SK-N-MC (cell line): ENCODE measurements at regions not wholly inside any gene's neighbourhood (a gene's known extent, or its start where the extent isn't known, plus 50 kb on each side); places are given as distances from the start of the nearest gene placed in this dataset.

ENCODE experiments used
- DNase-seq: peaks from one replicate; pipeline ENCODE4 v3.0.0-alpha.2; 2011; ENCODE audit warnings: low read depth, low spot score
- H3K27ac ChIP-seq: fragments of 200-600 bp; sonication (generic); 2 replicates; pipeline ENCODE4 v1.5.1; 2016; ENCODE audit warnings: mixed run types
- H3K36me3 ChIP-seq: fragments of 200-600 bp; sonication (generic); 2 replicates; pipeline ENCODE4 v1.6.1; 2017; ENCODE audit warnings: antibody characterized with exemption, low read length, mixed read lengths; ENCODE audit not compliant: insufficient read depth
- H3K4me3 ChIP-seq: fragments of 200-600 bp; sonication (generic); 2 replicates; pipeline ENCODE4 v1.5.1; 2016
- H3K9ac ChIP-seq: fragments of 200-600 bp; sonication (generic); 2 replicates; pipeline ENCODE4 v1.8.0; 2017; ENCODE audit warnings: mixed run types, mixed read lengths; ENCODE audit not compliant: insufficient read length
- H3K9me3 ChIP-seq: fragments of 200-600 bp; sonication (generic); 2 replicates; pipeline ENCODE4 v1.6.1; 2017; ENCODE audit warnings: low read depth, mild to moderate bottlenecking, antibody characterized with exemption, low read length, moderate library complexity, mixed read lengths
- EZH2 ChIP-seq: fragments of 200-600 bp; sonication (generic); IDR thresholded peaks from one replicate; pipeline ENCODE4 v1.6.1; 2017; ENCODE audit warnings: antibody characterized with exemption
- FOXP2 ChIP-seq: optimal IDR thresholded peaks from 2 replicates; pipeline ENCODE3; 2011; ENCODE audit warnings: mild to moderate bottlenecking, moderate library complexity; ENCODE audit not compliant: insufficient read depth; ENCODE audit errors: extremely low read length, control extremely low read depth
- POLR2AphosphoS5 ChIP-seq: IDR thresholded peaks from 2 replicates; pipeline ENCODE4 v1.6.1; 2012; ENCODE audit warnings: mild to moderate bottlenecking, low read depth, low read length, borderline replicate concordance

DNA sequence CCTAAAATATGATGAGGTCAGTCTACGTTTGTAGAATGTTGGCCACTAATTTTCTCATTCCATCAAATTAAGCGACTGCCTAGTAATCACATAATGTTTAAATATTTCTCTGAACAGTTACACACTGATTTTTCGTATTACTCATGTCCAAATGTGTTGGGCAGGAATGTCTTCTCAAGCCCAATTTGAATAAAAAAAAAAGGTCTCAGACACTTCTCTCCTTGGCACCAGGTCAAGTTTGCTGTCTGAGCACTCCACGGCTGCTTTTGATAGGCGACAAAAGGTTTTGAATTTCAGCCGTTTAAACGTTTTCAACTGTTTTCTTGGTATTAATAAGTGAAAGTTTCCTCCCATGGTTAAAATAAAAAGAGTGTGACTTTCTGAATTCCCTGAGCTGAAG lies 542.1 kb downstream of the IRX1 start:
- TF ChIP-seq POLR2AphosphoS5 (no peak), FOXP2 (no peak), EZH2 (no peak)
- no peak for DNase-seq
- Histone ChIP-seq H3K4me3 (no peak overlapping the region), H3K9me3 (no peaks in the 10 kb centered on the region), H3K27ac (no peak overlapping the region), H3K36me3 (no peaks in the 10 kb centered on the region), H3K9ac (no peak overlapping the region)

DNA sequence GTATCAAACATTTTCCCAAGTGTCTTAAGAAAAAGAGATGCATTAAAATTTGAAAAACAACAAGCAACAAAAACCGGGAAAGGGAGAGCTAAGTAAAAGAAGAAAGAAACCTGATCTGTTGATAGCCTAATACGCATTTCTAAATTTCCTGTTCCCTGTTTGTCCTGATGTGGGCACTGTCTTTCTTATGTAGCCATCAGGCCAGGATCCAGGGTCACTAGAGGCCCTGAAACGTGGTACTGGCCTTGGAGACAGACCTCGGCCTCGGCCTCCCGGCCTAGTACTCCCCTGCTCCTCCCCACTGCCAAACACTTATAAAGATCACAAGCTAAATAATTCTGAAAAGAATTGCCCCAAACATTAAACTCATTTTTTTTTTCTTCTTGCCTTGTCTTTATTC lies 547.2 kb downstream of the IRX1 start:
- Histone ChIP-seq H3K9ac (no peak overlapping the region), H3K27ac (no peak overlapping the region), H3K4me3 (no peak overlapping the region), H3K9me3 (no peaks in the 10 kb centered on the region), H3K36me3 (no peaks in the 10 kb centered on the region)
- no peak for DNase-seq
- TF ChIP-seq EZH2 (no peak), FOXP2 (no peak), POLR2AphosphoS5 (no peak)

DNA sequence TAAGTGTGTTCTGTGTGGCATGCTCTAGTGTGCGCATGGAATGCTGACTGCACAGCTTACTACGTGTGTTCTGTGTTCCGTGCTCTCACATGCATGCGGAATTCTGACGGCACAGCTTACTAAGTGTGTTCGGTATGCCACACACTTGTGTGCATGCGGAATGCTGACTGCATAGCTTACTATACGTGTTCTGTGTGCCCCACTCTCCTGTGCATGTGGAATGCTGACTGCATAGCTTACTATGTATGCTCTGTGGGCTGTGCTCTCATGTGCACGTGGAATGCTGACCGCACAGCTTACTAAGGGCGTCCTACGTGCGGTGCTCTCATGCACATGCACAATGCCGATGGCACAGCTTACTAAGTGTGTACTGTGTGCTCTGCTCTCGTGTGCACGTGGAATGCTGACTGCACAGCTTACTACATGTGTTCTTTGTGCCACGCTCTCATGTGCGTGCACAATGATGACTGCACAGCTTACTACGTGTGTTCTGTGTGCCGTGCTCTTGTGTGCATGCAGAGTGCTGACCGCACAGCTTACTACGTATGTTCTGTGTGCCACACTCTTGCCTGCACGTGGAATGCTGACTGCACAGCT lies 548.9 kb downstream of the IRX1 start:
- H3K36me3 ChIP-seq, result no peaks in the 10 kb centered on the region
- no peak overlapping the region for H3K9ac ChIP-seq
- no peak for DNase-seq
- no peak for TF ChIP-seq EZH2
- TF ChIP-seq POLR2AphosphoS5, result no peak
- no peak for TF ChIP-seq FOXP2
- no peaks in the 10 kb centered on the region for H3K9me3 ChIP-seq
- H3K27ac ChIP-seq, result no peak overlapping the region
- H3K4me3 ChIP-seq, result no peak overlapping the region

DNA sequence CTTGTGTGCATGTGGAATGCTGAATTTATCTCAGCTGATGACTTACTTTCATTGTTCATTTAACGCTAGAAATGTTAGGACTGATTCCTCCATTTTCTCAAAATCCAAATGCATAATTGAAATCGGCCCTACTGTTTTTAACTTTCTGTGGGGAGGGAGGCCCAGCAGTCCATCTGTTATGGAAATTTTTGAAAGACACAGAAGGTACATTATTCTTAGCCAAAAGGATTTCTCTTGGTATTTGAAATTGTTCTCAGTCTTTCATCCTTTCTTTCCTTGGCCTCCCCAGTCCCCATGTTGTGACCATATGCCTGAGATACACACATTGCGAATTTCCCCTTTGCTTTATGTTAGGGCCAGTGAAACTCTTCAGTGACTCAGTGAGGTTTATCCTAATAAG lies 549.9 kb downstream of the IRX1 start:
- no peak overlapping the region for H3K4me3 ChIP-seq
- H3K9me3 ChIP-seq, result no peaks in the 10 kb centered on the region
- DNase-seq, result no peak
- no peak for TF ChIP-seq FOXP2
- no peak for TF ChIP-seq EZH2
- TF ChIP-seq POLR2AphosphoS5, result no peak
- H3K36me3 ChIP-seq, result no peaks in the 10 kb centered on the region
- H3K9ac ChIP-seq, result no peak overlapping the region
- no peak overlapping the region for H3K27ac ChIP-seq

DNA sequence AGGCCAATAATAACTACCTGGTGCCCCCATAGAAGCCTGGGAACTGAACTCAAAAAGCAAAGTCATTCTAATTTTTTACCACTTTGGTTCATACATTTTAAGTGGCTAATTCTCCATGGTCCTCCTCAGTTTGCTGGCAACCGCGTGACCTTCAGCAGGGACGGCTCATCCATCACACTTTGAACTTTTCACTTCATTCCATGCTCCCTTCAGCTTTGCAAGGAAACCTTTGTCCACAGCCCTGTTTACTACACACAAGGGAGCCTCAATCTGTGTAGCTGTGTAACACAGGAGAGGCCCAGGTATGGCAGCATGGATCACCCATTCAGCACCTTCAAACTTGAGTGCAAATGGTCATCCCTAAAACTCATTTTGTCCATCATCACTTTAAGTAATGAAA lies 552.4 kb downstream of the IRX1 start:
- TF ChIP-seq FOXP2 (no peak), POLR2AphosphoS5 (no peak), EZH2 (no peak)
- H3K9me3 ChIP-seq, result no peaks in the 10 kb centered on the region
- no peaks in the 10 kb centered on the region for H3K36me3 ChIP-seq
- H3K4me3 ChIP-seq, result no peak overlapping the region
- no peak for DNase-seq
- no peak overlapping the region for H3K27ac ChIP-seq
- H3K9ac ChIP-seq, result no peak overlapping the region

DNA sequence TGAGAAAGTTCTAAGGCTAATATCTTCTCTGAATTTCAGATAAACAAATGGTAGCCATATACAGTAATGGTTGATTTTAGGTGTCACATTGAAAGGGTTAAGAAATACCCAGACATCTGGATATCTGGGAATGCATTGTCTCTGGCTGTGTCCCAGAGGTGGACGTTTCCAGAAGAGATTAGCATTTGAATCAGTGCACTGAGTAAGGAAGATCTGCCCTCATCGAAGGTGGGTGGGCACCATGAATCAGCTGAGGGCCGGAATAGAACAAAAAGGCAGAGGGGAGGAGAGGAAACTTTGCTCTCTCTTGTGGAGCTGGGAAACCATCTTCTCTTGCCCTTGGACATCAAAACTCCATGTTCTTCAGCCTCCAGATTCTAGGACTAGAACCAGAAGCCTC lies 554.4 kb downstream of the IRX1 start:
- no peak overlapping the region for H3K9ac ChIP-seq
- H3K9me3 ChIP-seq, result no peaks in the 10 kb centered on the region
- no peak overlapping the region for H3K4me3 ChIP-seq
- no peaks in the 10 kb centered on the region for H3K36me3 ChIP-seq
- TF ChIP-seq FOXP2 (no peak), POLR2AphosphoS5 (no peak), EZH2 (no peak)
- DNase-seq, result no peak
- H3K27ac ChIP-seq, result no peak overlapping the region

DNA sequence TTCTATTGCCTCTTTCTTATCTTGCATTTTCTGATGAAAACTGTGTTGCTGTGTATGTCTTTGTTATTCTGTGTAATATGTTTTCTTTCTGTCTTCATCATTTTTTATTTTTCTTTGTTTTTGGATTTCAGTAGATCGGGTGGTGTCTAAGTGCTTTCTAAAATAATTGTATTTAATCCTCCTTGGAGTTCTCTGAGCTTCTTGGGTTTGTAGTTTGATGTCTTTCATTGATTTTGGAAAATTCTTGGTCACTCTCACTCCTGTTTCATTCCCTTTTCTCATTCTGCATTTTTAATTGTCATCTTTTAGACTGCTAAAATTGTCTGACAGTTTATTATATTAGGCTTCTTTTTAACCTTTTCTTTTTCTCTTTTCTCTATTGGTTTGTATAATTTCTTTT lies 560.5 kb downstream of the IRX1 start:
- H3K36me3 ChIP-seq, result no peaks in the 10 kb centered on the region
- no peak for DNase-seq
- TF ChIP-seq EZH2, result no peak
- no peak for TF ChIP-seq POLR2AphosphoS5
- TF ChIP-seq FOXP2, result no peak
- no peak overlapping the region for H3K27ac ChIP-seq
- H3K4me3 ChIP-seq, result no peak overlapping the region
- H3K9ac ChIP-seq, result no peak overlapping the region
- no peaks in the 10 kb centered on the region for H3K9me3 ChIP-seq

DNA sequence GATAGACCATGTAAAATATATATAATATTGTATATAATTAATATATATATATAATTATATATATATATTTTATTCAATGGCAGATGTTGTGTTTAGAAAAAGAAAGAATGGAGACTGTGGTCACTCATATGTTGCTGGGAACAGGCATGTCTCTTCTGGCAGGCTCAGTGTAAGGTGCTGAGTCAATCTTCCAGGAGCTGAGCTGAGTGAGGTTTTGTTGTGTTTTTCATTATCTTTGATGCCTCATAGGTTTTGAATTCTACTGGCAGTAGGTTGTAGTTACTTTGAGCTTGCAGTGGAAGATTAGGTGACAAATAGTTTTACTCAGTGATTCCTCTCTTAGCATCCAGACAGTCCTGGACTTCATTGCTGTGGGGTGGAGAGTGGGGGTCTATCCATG lies 561.3 kb downstream of the IRX1 start:
- TF ChIP-seq FOXP2 (no peak), EZH2 (no peak), POLR2AphosphoS5 (no peak)
- H3K4me3 ChIP-seq, result no peak overlapping the region

DNA sequence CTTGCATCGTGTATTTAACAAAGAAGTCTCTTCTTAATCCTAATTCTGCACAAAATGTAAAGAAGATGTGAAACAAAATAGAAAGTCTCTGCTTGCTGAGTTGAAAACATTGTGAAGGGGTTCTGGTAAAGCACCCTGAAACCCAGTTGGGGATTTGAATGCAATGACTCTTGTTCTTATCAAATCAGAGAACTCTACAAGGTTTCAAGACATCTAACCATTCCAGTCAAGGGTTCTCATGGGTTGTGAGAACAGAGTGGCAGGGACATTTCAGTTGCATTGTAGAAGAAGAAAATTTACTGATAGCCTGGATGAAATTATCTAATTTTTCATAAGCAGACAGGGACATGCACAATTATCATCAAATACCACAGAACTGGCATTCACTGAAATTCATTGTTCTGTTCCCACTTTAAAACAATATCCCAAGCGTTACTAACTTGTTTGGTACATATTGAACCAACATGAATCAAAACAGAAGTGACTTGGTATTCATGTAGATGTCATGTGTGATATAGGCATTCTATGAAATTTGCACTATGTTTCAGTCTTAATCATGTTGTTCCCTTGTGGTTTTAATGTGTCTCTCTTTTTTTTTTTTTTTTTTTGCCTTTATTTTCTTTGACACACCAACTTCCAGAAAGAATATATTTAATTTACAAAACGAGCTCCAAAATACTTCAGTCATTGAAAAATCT lies 563.3 kb downstream of the IRX1 start:
- DNase-seq, result no peak
- Histone ChIP-seq H3K9me3 (no peaks in the 10 kb centered on the region), H3K27ac (no peak overlapping the region), H3K36me3 (no peaks in the 10 kb centered on the region), H3K9ac (no peak overlapping the region), H3K4me3 (no peak overlapping the region)
- TF ChIP-seq FOXP2 (no peak), EZH2 (no peak), POLR2AphosphoS5 (no peak)

More for the DNA sequence above, 561.3 kb downstream of the IRX1 start:
- Histone ChIP-seq H3K36me3 (no peaks in the 10 kb centered on the region), H3K9ac (no peak overlapping the region), H3K9me3 (no peaks in the 10 kb centered on the region), H3K27ac (no peak overlapping the region)
- no peak for DNase-seq
